Activated naive CD8-positive, alpha-beta T cell (primary cell): ENCODE measurements at regions not wholly inside any gene's neighbourhood (a gene's known extent, or its start where the extent isn't known, plus 50 kb on each side); places are given as distances from the start of the nearest gene placed in this dataset.

Source experiments
- H3K27ac Mint-ChIP-seq: one replicate; pipeline ENCODE4 v1.8.0; 2021; ENCODE audit warnings: mixed read lengths
- H3K27me3 Mint-ChIP-seq: one replicate; pipeline ENCODE4 v1.8.0; 2021; ENCODE audit warnings: mixed read lengths
- H3K36me3 Mint-ChIP-seq: one replicate; pipeline ENCODE4 v1.8.0; 2021; ENCODE audit warnings: mixed read lengths
- H3K4me1 Mint-ChIP-seq: one replicate; pipeline ENCODE4 v1.8.0; 2021; ENCODE audit warnings: low read depth, mixed read lengths
- H3K4me3 Mint-ChIP-seq: one replicate; pipeline ENCODE4 v1.8.0; 2021; ENCODE audit warnings: mild to moderate bottlenecking, mixed read lengths
- H3K9me3 Mint-ChIP-seq: one replicate; pipeline ENCODE4 v1.8.0; 2021; ENCODE audit warnings: low read depth, mixed read lengths

- H3K36me3 Mint-ChIP-seq, result no peaks in the 10 kb centered on the region
- H3K4me1 Mint-ChIP-seq, result no peaks in the 10 kb centered on the region
- H3K27me3 Mint-ChIP-seq, result peaks cover 11% of the 10 kb centered on the region
- H3K9me3 Mint-ChIP-seq, result no peaks in the 10 kb centered on the region
- H3K4me3 Mint-ChIP-seq, result no peak overlapping the region
- no peak overlapping the region for H3K27ac Mint-ChIP-seq
Observed at GRCh38 chr4:17293901-17294300, 218.0 kb downstream of the QDPR start.

GRCh38 chr4:17288151-17288550, 223.7 kb downstream of the QDPR start:
- Mint-ChIP-seq H3K27ac (no peak overlapping the region), H3K4me1 (no peaks in the 10 kb centered on the region), H3K27me3 (no peaks in the 10 kb centered on the region), H3K36me3 (no peaks in the 10 kb centered on the region), H3K4me3 (no peak overlapping the region), H3K9me3 (no peaks in the 10 kb centered on the region)

GRCh38 chr4:17286752-17287460, 225.0 kb downstream of the QDPR start:
- H3K27ac Mint-ChIP-seq, result no peak overlapping the region
- H3K36me3 Mint-ChIP-seq, result no peaks in the 10 kb centered on the region
- no peaks in the 10 kb centered on the region for H3K4me1 Mint-ChIP-seq
- no peaks in the 10 kb centered on the region for H3K9me3 Mint-ChIP-seq
- no peak overlapping the region for H3K4me3 Mint-ChIP-seq
- no peaks in the 10 kb centered on the region for H3K27me3 Mint-ChIP-seq

- no peak overlapping the region for H3K27ac Mint-ChIP-seq
- H3K4me3 Mint-ChIP-seq, result no peak overlapping the region
- H3K9me3 Mint-ChIP-seq, result no peaks in the 10 kb centered on the region
- no peaks in the 10 kb centered on the region for H3K4me1 Mint-ChIP-seq
- no peaks in the 10 kb centered on the region for H3K27me3 Mint-ChIP-seq
- no peaks in the 10 kb centered on the region for H3K36me3 Mint-ChIP-seq
Observed at GRCh38 chr4:17285747-17286146, 226.1 kb downstream of the QDPR start.

GRCh38 chr4:17284323-17285175, 227.3 kb downstream of the QDPR start:
- Mint-ChIP-seq H3K27ac (no peak overlapping the region), H3K4me1 (no peaks in the 10 kb centered on the region), H3K9me3 (no peaks in the 10 kb centered on the region), H3K27me3 (no peaks in the 10 kb centered on the region), H3K4me3 (no peak overlapping the region), H3K36me3 (no peaks in the 10 kb centered on the region)

- no peak overlapping the region for H3K4me3 Mint-ChIP-seq
- H3K27ac Mint-ChIP-seq, result no peak overlapping the region
- no peaks in the 10 kb centered on the region for H3K36me3 Mint-ChIP-seq
- H3K4me1 Mint-ChIP-seq, result no peaks in the 10 kb centered on the region
- no peaks in the 10 kb centered on the region for H3K27me3 Mint-ChIP-seq
- no peaks in the 10 kb centered on the region for H3K9me3 Mint-ChIP-seq
Observed at GRCh38 chr4:17283832-17284231, 228.1 kb downstream of the QDPR start.

- Mint-ChIP-seq H3K9me3 (no peaks in the 10 kb centered on the region), H3K36me3 (no peaks in the 10 kb centered on the region), H3K27me3 (no peaks in the 10 kb centered on the region), H3K4me3 (no peak overlapping the region), H3K27ac (no peak overlapping the region), H3K4me1 (no peaks in the 10 kb centered on the region)
Observed at GRCh38 chr4:17283251-17283650, 228.6 kb downstream of the QDPR start.

GRCh38 chr4:17280261-17281018, 231.4 kb downstream of the QDPR start:
- H3K36me3 Mint-ChIP-seq, result no peaks in the 10 kb centered on the region
- no peak overlapping the region for H3K27ac Mint-ChIP-seq
- H3K4me3 Mint-ChIP-seq, result no peak overlapping the region
- no peaks in the 10 kb centered on the region for H3K9me3 Mint-ChIP-seq
- no peaks in the 10 kb centered on the region for H3K27me3 Mint-ChIP-seq
- no peaks in the 10 kb centered on the region for H3K4me1 Mint-ChIP-seq

GRCh38 chr4:17276776-17277175, 235.1 kb downstream of the QDPR start:
- Mint-ChIP-seq H3K4me3 (no peak overlapping the region), H3K9me3 (no peaks in the 10 kb centered on the region), H3K27ac (no peak overlapping the region), H3K36me3 (no peaks in the 10 kb centered on the region), H3K27me3 (peaks cover 2% of the 10 kb centered on the region), H3K4me1 (no peaks in the 10 kb centered on the region)

GRCh38 chr4:17275836-17276235, 236.1 kb downstream of the QDPR start:
- no peaks in the 10 kb centered on the region for H3K36me3 Mint-ChIP-seq
- H3K4me1 Mint-ChIP-seq, result no peaks in the 10 kb centered on the region
- H3K9me3 Mint-ChIP-seq, result no peaks in the 10 kb centered on the region
- H3K27ac Mint-ChIP-seq, result no peak overlapping the region
- H3K4me3 Mint-ChIP-seq, result no peak overlapping the region
- H3K27me3 Mint-ChIP-seq, result peaks cover 3% of the 10 kb centered on the region

GRCh38 chr4:17273047-17273446, 238.8 kb downstream of the QDPR start:
- no peaks in the 10 kb centered on the region for H3K9me3 Mint-ChIP-seq
- peaks cover 3% of the 10 kb centered on the region for H3K27me3 Mint-ChIP-seq

GRCh38 chr4:17272154-17272553, 239.7 kb downstream of the QDPR start:
- H3K9me3 Mint-ChIP-seq, result no peaks in the 10 kb centered on the region
- peaks cover 3% of the 10 kb centered on the region for H3K27me3 Mint-ChIP-seq
- H3K36me3 Mint-ChIP-seq, result no peaks in the 10 kb centered on the region

More at GRCh38 chr4:17273047-17273446, 238.8 kb downstream of the QDPR start:
- no peak overlapping the region for H3K4me3 Mint-ChIP-seq
- no peaks in the 10 kb centered on the region for H3K36me3 Mint-ChIP-seq
- no peaks in the 10 kb centered on the region for H3K4me1 Mint-ChIP-seq
- no peak overlapping the region for H3K27ac Mint-ChIP-seq

GRCh38 chr4:17265653-17266052, 246.2 kb downstream of the QDPR start:
- peaks cover 1% of the 10 kb centered on the region for H3K27me3 Mint-ChIP-seq
- H3K4me1 Mint-ChIP-seq, result no peaks in the 10 kb centered on the region
- no peak overlapping the region for H3K27ac Mint-ChIP-seq
- no peaks in the 10 kb centered on the region for H3K36me3 Mint-ChIP-seq
- no peak overlapping the region for H3K4me3 Mint-ChIP-seq
- H3K9me3 Mint-ChIP-seq, result no peaks in the 10 kb centered on the region

More at GRCh38 chr4:17272154-17272553, 239.7 kb downstream of the QDPR start:
- H3K4me1 Mint-ChIP-seq, result no peaks in the 10 kb centered on the region
- H3K27ac Mint-ChIP-seq, result no peak overlapping the region
- H3K4me3 Mint-ChIP-seq, result no peak overlapping the region

GRCh38 chr4:17265139-17265538, 246.8 kb downstream of the QDPR start:
- H3K4me1 Mint-ChIP-seq, result no peaks in the 10 kb centered on the region
- H3K4me3 Mint-ChIP-seq, result no peak overlapping the region
- H3K27ac Mint-ChIP-seq, result no peak overlapping the region
- H3K27me3 Mint-ChIP-seq, result peaks cover 3% of the 10 kb centered on the region
- no peaks in the 10 kb centered on the region for H3K36me3 Mint-ChIP-seq
- no peaks in the 10 kb centered on the region for H3K9me3 Mint-ChIP-seq
